ENCODE measurements at regions not wholly inside any gene's neighbourhood (a gene's known extent, or its start where the extent isn't known, plus 50 kb on each side); places are given as distances from the start of the nearest gene placed in this dataset.
"Not testable (repeated sequence)": the region's sequence is repeated elsewhere in the genome, so short reads cannot be mapped to it uniquely, and the experiment has no call there.

DNA sequence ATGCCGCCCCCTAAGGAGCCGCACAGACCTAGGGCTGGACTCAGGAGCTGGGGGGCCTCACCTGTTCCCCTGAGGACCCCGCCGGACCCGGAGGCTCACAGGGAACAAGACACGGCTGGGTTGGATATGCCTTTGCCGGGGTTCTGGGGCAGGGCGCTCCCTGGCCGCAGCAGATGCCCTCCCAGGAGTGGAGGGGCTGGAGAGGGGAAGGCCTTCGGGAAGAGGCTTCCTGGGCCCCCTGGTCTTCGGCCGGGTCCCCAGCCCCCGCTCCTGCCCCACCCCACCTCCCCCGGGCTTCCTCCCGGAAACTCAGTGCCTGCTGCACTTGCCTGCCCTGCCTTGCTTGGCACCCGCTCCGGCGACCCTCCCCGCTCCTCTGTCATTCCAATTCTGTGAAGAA is 91.6 kb downstream of the LACC1 start:
- not testable (repeated sequence) for DNase-seq

DNA sequence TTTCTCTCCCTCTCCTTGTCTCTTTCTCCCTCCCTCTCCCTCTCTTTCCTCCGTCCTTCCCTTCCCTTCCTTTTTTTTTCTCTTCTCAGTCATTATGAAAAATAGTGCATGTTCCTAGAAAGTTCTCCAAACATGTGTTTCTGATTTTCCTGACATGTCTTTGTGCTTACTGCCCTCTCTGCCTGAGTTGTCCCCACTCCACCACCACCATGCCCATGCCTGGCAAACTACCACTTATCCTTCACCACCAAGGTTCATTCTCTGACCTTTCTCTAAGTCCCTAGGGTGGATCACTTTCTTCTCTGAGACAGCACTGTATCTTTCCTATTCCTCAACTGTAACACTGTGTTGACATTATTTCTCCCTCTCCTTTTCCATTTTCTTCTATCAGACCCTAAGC is 98.2 kb downstream of the LACC1 start:
- no peak overlapping the region for H3K27ac ChIP-seq (ENCODE audit: low read length)
- H3K4me1 ChIP-seq (ENCODE audit: control insufficient read depth in 1 of 2, extremely low read depth in 1 of 2, insufficient read depth in 2 of 2, low read length in 2 of 2): no peaks in the 10 kb centered on the region
- POLR2A ChIA-PET: no interaction called here
- H3K27ac Mint-ChIP-seq: no peak overlapping the region
- no peaks in the 10 kb centered on the region for H3K36me3 Mint-ChIP-seq
- H3K4me3 Mint-ChIP-seq: no peak overlapping the region
- WGBS (ENCODE audit: insufficient coverage): 100% methylated on average over 1 of the region's 1 CpG
- no peak for DNase-seq
- no peaks in the 10 kb centered on the region for H3K4me1 Mint-ChIP-seq
- H3K9me3 Mint-ChIP-seq: peaks cover 0 to 10% (median 0%) of the 10 kb centered on the region in 3 donors
- CTCF ChIA-PET: no interaction called here
- peaks cover 28 to 30% of the 10 kb centered on the region in 2 donors for H3K27me3 Mint-ChIP-seq
- no peak for ATAC-seq (replicated peaks in 1 of 4)
- no peak overlapping the region for H3K4me3 ChIP-seq (ENCODE audit: control insufficient read depth in 1 of 2, extremely low read depth in 1 of 2, low read length in 1 of 2)
- peaks cover 0 to 6% of the 10 kb centered on the region in 2 experiments for H3K27me3 ChIP-seq (replicated peaks in 1 of 2; ENCODE audit: control insufficient read depth in 2 of 2, extremely low read depth in 1 of 2, insufficient read depth in 2 of 2, low read length in 1 of 2)
- no peaks in the 10 kb centered on the region for H3K36me3 ChIP-seq (ENCODE audit: control insufficient read depth in 2 of 2, extremely low read depth in 1 of 2, insufficient read depth in 1 of 2, low read length in 1 of 2)
- H3K9me3 ChIP-seq: no peaks in the 10 kb centered on the region

More for the DNA sequence above, 91.6 kb downstream of the LACC1 start:
- POLR2A ChIA-PET; H3K4me3 Mint-ChIP-seq; H3K36me3 ChIP-seq (ENCODE audit: control insufficient read depth in 2 of 2, extremely low read depth in 1 of 2, insufficient read depth in 1 of 2, low read length in 1 of 2); ATAC-seq (replicated peaks in 1 of 4); H3K36me3 Mint-ChIP-seq; H3K27ac ChIP-seq (ENCODE audit: low read length); H3K27ac Mint-ChIP-seq; H3K4me1 ChIP-seq (ENCODE audit: control insufficient read depth in 1 of 2, extremely low read depth in 1 of 2, insufficient read depth in 2 of 2, low read length in 2 of 2); H3K4me1 Mint-ChIP-seq; H3K4me3 ChIP-seq (ENCODE audit: control insufficient read depth in 1 of 2, extremely low read depth in 1 of 2, low read length in 1 of 2); H3K9me3 ChIP-seq; CTCF ChIA-PET; H3K27me3 Mint-ChIP-seq; H3K27me3 ChIP-seq (replicated peaks in 1 of 2; ENCODE audit: control insufficient read depth in 2 of 2, extremely low read depth in 1 of 2, insufficient read depth in 2 of 2, low read length in 1 of 2); H3K9me3 Mint-ChIP-seq: not testable (repeated sequence)
- no CpG with 5 or more reads among the region's 19 CpGs for WGBS (ENCODE audit: insufficient coverage)

DNA sequence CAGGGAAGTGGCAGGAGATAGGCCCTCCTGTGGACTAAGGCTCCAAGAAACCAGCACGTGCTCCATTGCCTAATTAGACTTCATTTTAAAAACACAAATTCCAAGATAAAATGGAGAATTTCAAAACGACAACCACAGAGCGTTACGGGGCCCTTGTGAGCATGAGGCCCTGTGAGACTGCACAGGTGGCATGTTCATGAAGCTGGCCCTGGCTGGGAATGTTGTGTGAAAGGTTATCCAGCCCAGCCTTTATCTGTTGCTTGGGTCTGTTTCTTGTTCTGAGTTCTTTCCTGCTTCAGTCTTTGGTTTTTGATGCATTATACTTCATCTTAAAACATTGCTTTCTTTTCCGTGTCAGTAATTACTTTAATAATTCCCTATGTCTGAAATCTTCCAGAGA is 99.0 kb downstream of the LACC1 start:
- CTCF ChIA-PET: no interaction called here
- H3K4me1 Mint-ChIP-seq: no peaks in the 10 kb centered on the region
- POLR2A ChIA-PET: no interaction called here
- no peak overlapping the region for H3K4me3 Mint-ChIP-seq
- no peaks in the 10 kb centered on the region for H3K4me1 ChIP-seq (ENCODE audit: control insufficient read depth in 1 of 2, extremely low read depth in 1 of 2, insufficient read depth in 2 of 2, low read length in 2 of 2)
- WGBS (ENCODE audit: insufficient coverage): no CpG with 5 or more reads among the region's 5 CpGs
- H3K27ac Mint-ChIP-seq: no peak overlapping the region
- DNase-seq: no peak
- ATAC-seq (replicated peaks in 1 of 4): no peak
- no peaks in the 10 kb centered on the region for H3K36me3 ChIP-seq (ENCODE audit: control insufficient read depth in 2 of 2, extremely low read depth in 1 of 2, insufficient read depth in 1 of 2, low read length in 1 of 2)
- peaks cover 28 to 30% of the 10 kb centered on the region in 2 donors for H3K27me3 Mint-ChIP-seq
- H3K4me3 ChIP-seq (ENCODE audit: control insufficient read depth in 1 of 2, extremely low read depth in 1 of 2, low read length in 1 of 2): no peak overlapping the region
- H3K9me3 ChIP-seq: no peaks in the 10 kb centered on the region
- H3K27me3 ChIP-seq (replicated peaks in 1 of 2; ENCODE audit: control insufficient read depth in 2 of 2, extremely low read depth in 1 of 2, insufficient read depth in 2 of 2, low read length in 1 of 2): peaks cover 0 to 6% of the 10 kb centered on the region in 2 experiments
- peaks cover 0 to 10% (median 0%) of the 10 kb centered on the region in 3 donors for H3K9me3 Mint-ChIP-seq
- no peaks in the 10 kb centered on the region for H3K36me3 Mint-ChIP-seq
- H3K27ac ChIP-seq (ENCODE audit: low read length): no peak overlapping the region

DNA sequence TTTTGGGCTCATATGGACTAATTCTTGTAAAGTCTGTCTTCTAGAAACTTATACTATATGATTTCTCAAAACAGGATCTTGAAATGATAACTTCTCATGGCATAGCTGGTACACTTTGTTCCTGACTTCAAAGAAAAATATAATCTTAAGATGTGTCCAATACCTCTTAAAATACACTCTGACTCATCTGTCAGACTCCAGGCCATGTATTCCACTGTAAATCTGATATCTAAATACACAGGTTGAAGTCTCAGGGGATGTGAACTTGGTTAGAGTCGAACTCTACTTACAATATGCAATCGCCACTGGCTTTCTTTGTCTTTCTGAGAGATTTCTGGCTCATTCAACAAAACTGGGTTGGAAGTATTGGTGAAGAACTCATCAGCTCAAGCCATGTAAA is 99.8 kb downstream of the LACC1 start:
- CTCF ChIA-PET: no interaction called here

DNA sequence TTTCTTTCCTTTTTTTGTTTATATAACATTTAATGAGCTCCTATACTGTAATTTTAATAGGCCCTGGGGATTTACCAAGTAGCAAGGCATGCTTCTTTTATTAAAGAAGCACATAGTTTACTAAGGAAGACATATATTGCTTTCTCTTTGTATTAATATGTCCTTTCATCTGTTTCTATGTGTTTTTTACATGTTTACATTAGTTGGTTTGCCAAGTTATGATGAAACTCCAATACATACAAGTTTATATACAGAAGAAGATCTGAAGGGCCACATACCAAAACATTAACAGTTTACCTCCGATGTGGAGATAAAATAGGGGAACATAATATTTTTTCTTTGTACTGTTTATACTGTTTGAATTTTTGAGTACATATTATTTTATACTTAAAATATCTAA is 100.9 kb downstream of the LACC1 start:
- Histone ChIP-seq H3K27ac (ENCODE audit: low read length) (no peak overlapping the region), H3K9me3 (no peaks in the 10 kb centered on the region), H3K4me3 (ENCODE audit: control insufficient read depth in 1 of 2, extremely low read depth in 1 of 2, low read length in 1 of 2) (no peak overlapping the region), H3K36me3 (ENCODE audit: control insufficient read depth in 2 of 2, extremely low read depth in 1 of 2, insufficient read depth in 1 of 2, low read length in 1 of 2) (no peaks in the 10 kb centered on the region), H3K27me3 (replicated peaks in 1 of 2; ENCODE audit: control insufficient read depth in 2 of 2, extremely low read depth in 1 of 2, insufficient read depth in 2 of 2, low read length in 1 of 2) (peaks cover 0 to 6% of the 10 kb centered on the region in 2 experiments), H3K4me1 (ENCODE audit: control insufficient read depth in 1 of 2, extremely low read depth in 1 of 2, insufficient read depth in 2 of 2, low read length in 2 of 2) (no peaks in the 10 kb centered on the region)
- no peak for DNase-seq
- H3K27me3 Mint-ChIP-seq: peaks cover 28 to 34% of the 10 kb centered on the region in 2 donors
- no peak overlapping the region for H3K4me3 Mint-ChIP-seq
- WGBS (ENCODE audit: insufficient coverage): no CpG with 5 or more reads among the region's 1 CpG
- peaks cover 0 to 10% (median 0%) of the 10 kb centered on the region in 3 donors for H3K9me3 Mint-ChIP-seq
- ChIA-PET POLR2A (no interaction called here), CTCF (no interaction called here)
- H3K4me1 Mint-ChIP-seq: no peaks in the 10 kb centered on the region
- no peak overlapping the region for H3K27ac Mint-ChIP-seq
- no peak for ATAC-seq (replicated peaks in 1 of 4)
- no peaks in the 10 kb centered on the region for H3K36me3 Mint-ChIP-seq

More for the DNA sequence above, 99.8 kb downstream of the LACC1 start:
- H3K27me3 ChIP-seq (replicated peaks in 1 of 2; ENCODE audit: control insufficient read depth in 2 of 2, extremely low read depth in 1 of 2, insufficient read depth in 2 of 2, low read length in 1 of 2): peaks cover 0 to 6% of the 10 kb centered on the region in 2 experiments
- H3K27me3 Mint-ChIP-seq: peaks cover 28 to 30% of the 10 kb centered on the region in 2 donors
- H3K4me1 Mint-ChIP-seq: no peaks in the 10 kb centered on the region
- H3K9me3 ChIP-seq: no peaks in the 10 kb centered on the region
- H3K36me3 ChIP-seq (ENCODE audit: control insufficient read depth in 2 of 2, extremely low read depth in 1 of 2, insufficient read depth in 1 of 2, low read length in 1 of 2): no peaks in the 10 kb centered on the region
- DNase-seq: no peak
- H3K4me3 Mint-ChIP-seq: no peak overlapping the region
- WGBS (ENCODE audit: insufficient coverage): no CpG with 5 or more reads among the region's 2 CpGs
- H3K4me3 ChIP-seq (ENCODE audit: control insufficient read depth in 1 of 2, extremely low read depth in 1 of 2, low read length in 1 of 2): no peak overlapping the region
- no peak overlapping the region for H3K27ac Mint-ChIP-seq
- H3K36me3 Mint-ChIP-seq: no peaks in the 10 kb centered on the region
- H3K9me3 Mint-ChIP-seq: peaks cover 0 to 10% (median 0%) of the 10 kb centered on the region in 3 donors
- POLR2A ChIA-PET: no interaction called here
- no peak overlapping the region for H3K27ac ChIP-seq (ENCODE audit: low read length)
- no peak for ATAC-seq (replicated peaks in 1 of 4)
- no peaks in the 10 kb centered on the region for H3K4me1 ChIP-seq (ENCODE audit: control insufficient read depth in 1 of 2, extremely low read depth in 1 of 2, insufficient read depth in 2 of 2, low read length in 2 of 2)

DNA sequence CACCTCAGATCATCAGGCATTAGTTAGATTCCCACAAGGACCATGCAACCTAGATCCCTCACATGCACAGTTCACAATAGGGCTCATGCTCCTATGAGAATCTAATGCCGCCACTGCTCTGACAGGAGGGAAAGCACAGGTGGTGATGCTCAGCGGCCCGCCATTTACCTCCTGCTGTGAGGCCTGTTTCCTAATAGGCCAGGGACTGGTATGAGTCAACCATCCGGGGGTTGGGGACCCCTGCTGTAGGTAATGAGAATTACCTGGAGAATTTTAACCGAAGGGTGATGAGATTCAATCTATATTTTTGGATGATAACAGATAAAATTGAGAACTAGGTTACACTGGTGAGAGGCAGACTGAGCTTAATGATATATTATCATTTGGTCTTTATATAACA is 101.4 kb downstream of the LACC1 start:
- H3K36me3 ChIP-seq (ENCODE audit: control insufficient read depth in 2 of 2, extremely low read depth in 1 of 2, insufficient read depth in 1 of 2, low read length in 1 of 2): no peaks in the 10 kb centered on the region
- Mint-ChIP-seq H3K36me3 (no peaks in the 10 kb centered on the region), H3K4me3 (no peak overlapping the region), H3K27ac (no peak overlapping the region), H3K27me3 (peaks cover 27 to 31% of the 10 kb centered on the region in 2 donors), H3K4me1 (no peaks in the 10 kb centered on the region), H3K9me3 (peaks cover 0 to 8% (median 0%) of the 10 kb centered on the region in 3 donors)
- DNase-seq (no peak), ATAC-seq (replicated peaks in 1 of 4) (no peak)
- no peak overlapping the region for H3K4me3 ChIP-seq (ENCODE audit: control insufficient read depth in 1 of 2, extremely low read depth in 1 of 2, low read length in 1 of 2)
- CTCF ChIA-PET: no interaction called here
- H3K27me3 ChIP-seq (replicated peaks in 1 of 2; ENCODE audit: control insufficient read depth in 2 of 2, extremely low read depth in 1 of 2, insufficient read depth in 2 of 2, low read length in 1 of 2): peaks cover 0 to 6% of the 10 kb centered on the region in 2 experiments
- H3K27ac ChIP-seq (ENCODE audit: low read length): no peak overlapping the region
- 92% methylated on average over 4 of the region's 5 CpGs for WGBS (ENCODE audit: insufficient coverage)
- POLR2A ChIA-PET: no interaction called here
- no peaks in the 10 kb centered on the region for H3K4me1 ChIP-seq (ENCODE audit: control insufficient read depth in 1 of 2, extremely low read depth in 1 of 2, insufficient read depth in 2 of 2, low read length in 2 of 2)
- H3K9me3 ChIP-seq: no peaks in the 10 kb centered on the region

All from T-cell (primary cell).